NCI-H2107 (cell line): ENCODE measurements at regions not wholly inside any gene's neighbourhood (a gene's known extent, or its start where the extent isn't known, plus 50 kb on each side); places are given as distances from the start of the nearest gene placed in this dataset.

Experiments
- DNase-seq: peaks from one replicate; lab custom pipeline; 2025; lab: John Stamatoyannopoulos, UW

- DNase-seq, result no peak
These were observed 356.2 kb downstream of the MYCN start for GRCh38 chr2:16296331-16297250.

- no peak for DNase-seq
These were observed 355.6 kb downstream of the MYCN start for GRCh38 chr2:16296038-16296290.

- no peak for DNase-seq
These were observed 354.4 kb downstream of the MYCN start for GRCh38 chr2:16294791-16295190.

GRCh38 chr2:16293871-16294270 is 353.5 kb downstream of the MYCN start:
- DNase-seq, result no peak

- no peak for DNase-seq
These were observed 353.0 kb downstream of the MYCN start for GRCh38 chr2:16293398-16293797.

- no peak for DNase-seq
These were observed 351.6 kb downstream of the MYCN start for GRCh38 chr2:16291731-16292550.

GRCh38 chr2:16291226-16291625 is 350.9 kb downstream of the MYCN start:
- DNase-seq, result no peak

GRCh38 chr2:16290311-16291020 is 350.1 kb downstream of the MYCN start:
- no peak for DNase-seq

- DNase-seq, result no peak
These were observed 348.2 kb downstream of the MYCN start for GRCh38 chr2:16288371-16289112.

- no peak for DNase-seq
These were observed 347.5 kb downstream of the MYCN start for GRCh38 chr2:16287831-16288230.

GRCh38 chr2:16287281-16287680 is 346.9 kb downstream of the MYCN start:
- no peak for DNase-seq

GRCh38 chr2:16285813-16286510 is 345.6 kb downstream of the MYCN start:
- no peak for DNase-seq

- no peak for DNase-seq
These were observed 344.7 kb downstream of the MYCN start for GRCh38 chr2:16284941-16285625.

GRCh38 chr2:16283071-16283850 is 342.9 kb downstream of the MYCN start:
- DNase-seq, result no peak

- DNase-seq, result no peak
These were observed 342.2 kb downstream of the MYCN start for GRCh38 chr2:16282511-16282910.

GRCh38 chr2:16281451-16282335 is 341.3 kb downstream of the MYCN start:
- DNase-seq, result no peak

GRCh38 chr2:16280081-16280480 is 339.7 kb downstream of the MYCN start:
- DNase-seq, result no peak

GRCh38 chr2:16279641-16280040 is 339.3 kb downstream of the MYCN start:
- no peak for DNase-seq

GRCh38 chr2:16279201-16279570 is 338.8 kb downstream of the MYCN start:
- DNase-seq, result no peak
